GM12864 (cell line): ENCODE measurements at regions not wholly inside any gene's neighbourhood (a gene's known extent, or its start where the extent isn't known, plus 50 kb on each side); places are given as distances from the start of the nearest gene placed in this dataset.
"Not testable (repeated sequence)": the region's sequence is repeated elsewhere in the genome, so short reads cannot be mapped to it uniquely, and the experiment has no call there.

ENCODE experiments used
- DNase-seq: peaks from one replicate; pipeline ENCODE4 v3.0.0-alpha.2; 2011; ENCODE audit warnings: low read depth
- H3K4me3 ChIP-seq: 2 replicates; pipeline ENCODE4 v1.5.1; 2011; ENCODE audit warnings: mild to moderate bottlenecking, low read depth, low read length, control low read depth
- CTCF ChIP-seq: IDR thresholded peaks from 2 replicates; pipeline ENCODE4 v1.5.1; 2011; ENCODE audit warnings: low read depth, mild to moderate bottlenecking, moderate library complexity, low read length, control low read depth, inconsistent platforms; ENCODE audit errors: missing control alignments

DNA sequence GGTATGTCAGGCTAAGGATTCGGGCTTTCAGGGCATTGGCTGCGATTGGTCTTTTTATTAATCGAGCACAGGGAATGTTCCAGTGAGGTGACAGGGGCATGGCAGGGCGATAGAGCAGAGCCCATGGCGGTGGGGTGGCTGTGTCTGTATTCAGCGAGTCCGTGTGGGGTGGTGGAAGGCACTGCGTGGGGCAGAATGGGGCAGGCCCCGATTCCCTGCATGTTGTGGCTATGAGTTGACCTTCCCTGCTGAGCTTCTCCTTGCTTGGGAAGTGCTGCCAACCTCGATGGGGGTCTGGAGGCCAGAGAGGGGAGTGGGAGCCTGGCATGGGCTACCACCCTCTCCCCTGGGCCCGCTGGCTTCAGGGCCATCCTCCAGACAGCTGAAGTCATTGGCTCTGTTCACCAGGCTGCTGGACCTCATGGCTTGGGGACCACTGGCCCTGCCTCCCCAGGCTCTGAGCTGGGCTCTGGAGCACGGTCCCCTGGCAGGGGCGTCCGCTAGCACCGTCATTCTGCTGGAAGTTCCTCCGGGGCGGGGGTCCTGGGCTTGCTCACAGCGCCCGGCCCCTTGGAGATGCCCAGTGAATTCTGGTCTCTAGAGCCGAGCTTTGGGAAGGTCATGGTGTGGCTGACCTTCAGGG lies 92.1 kb downstream of the NPIPB11 start:
- TF ChIP-seq CTCF, result no peak
- no peak for DNase-seq

GRCh38 chr16:29313559-29314048 lies 92.9 kb downstream of the NPIPB11 start:
- no peak overlapping the region for H3K4me3 ChIP-seq
- DNase-seq, result no peak
- TF ChIP-seq CTCF, result no peak

More for the DNA sequence above, 92.1 kb downstream of the NPIPB11 start:
- H3K4me3 ChIP-seq, result no peak overlapping the region

DNA sequence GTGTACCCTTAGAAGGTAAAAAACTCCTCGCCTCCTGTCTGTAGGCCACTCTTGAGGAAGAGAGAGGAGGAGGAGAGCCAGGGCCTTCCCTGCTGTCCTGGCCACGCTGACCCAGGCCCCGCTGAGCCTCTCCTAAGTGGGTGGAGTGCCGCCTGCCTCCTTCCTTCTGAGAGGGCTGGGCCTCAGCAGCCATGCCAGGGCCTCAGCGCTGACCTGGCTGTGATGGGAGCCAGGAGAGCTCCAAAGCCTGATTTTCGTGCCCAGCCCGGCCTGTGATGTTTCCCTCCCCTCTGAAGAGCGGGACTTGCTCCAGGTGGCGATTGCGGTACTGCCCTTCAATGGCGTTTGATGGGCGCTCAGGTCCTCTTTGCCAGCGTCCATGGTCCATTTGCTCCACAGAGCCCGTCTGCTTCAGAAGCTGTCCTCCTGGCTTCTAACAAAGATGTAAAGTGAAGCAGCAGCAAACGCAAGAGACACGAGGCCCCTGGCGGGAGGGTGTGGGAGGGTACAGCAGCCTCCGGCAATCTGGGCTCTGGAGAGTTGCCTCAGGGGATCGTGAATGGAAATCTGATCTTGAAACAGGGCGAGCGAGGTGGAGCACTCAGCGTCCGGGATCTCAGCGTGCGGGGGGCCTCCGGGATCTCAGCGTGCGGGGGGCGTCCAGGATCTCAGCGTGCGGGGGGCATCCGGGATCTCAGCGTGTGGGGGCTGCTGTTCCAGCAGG lies 93.5 kb downstream of the NPIPB11 start:
- H3K4me3 ChIP-seq, result no peak overlapping the region
- DNase-seq, result no peak

GRCh38 chr16:29312345-29312675 lies 94.2 kb downstream of the NPIPB11 start:
- H3K4me3 ChIP-seq, DNase-seq: not testable (repeated sequence)

More for the DNA sequence above, 93.5 kb downstream of the NPIPB11 start:
- no peak for TF ChIP-seq CTCF

DNA sequence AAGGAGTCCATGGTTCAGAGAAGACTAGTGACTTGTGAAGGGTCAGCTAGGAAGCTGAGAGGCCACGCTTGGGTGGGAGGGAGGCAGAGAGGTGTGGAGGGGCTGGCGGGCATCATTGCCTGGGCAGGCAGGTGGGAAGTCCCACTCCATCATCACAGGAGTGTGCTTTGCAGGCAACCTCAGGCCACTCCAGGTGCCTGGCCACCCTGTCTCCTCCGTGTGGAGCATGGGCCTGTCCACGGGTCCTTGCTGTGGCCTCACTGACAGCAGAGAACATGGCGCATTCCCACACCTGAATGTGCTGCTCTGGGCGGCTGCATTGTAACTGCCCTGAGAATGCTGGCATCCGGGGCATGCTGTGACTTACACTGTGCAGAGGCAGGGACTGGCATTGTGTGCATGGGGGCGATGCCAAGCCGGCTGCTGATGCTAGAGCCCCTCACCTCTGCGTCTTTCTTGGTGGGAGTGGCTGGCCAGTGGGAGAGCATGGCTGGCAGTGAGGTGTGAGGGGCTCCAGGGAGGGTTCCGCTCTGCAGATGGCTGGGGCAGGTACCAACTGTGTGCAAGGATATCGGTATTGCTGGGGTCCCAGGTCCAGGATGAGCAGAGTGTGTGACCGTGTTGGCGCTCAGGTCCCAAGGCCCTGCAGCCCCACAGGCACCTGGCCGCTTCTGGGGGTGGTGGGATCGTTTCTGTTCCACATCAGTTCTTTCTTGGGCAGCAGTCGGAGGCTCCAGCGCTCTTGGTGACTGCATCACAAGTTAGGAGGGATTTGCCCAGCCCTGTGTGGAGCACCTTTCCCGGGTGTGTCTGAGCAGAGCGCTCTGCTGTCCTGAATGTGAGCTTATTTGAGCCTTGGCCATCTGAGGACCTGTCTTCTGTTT lies 94.8 kb downstream of the NPIPB11 start:
- no peak overlapping the region for H3K4me3 ChIP-seq
- TF ChIP-seq CTCF, result no peak
- no peak for DNase-seq

- no peak overlapping the region for H3K4me3 ChIP-seq
- no peak for TF ChIP-seq CTCF
- DNase-seq, result no peak
Measured at GRCh38 chr16:29310852-29311314, 95.6 kb downstream of the NPIPB11 start.

DNA sequence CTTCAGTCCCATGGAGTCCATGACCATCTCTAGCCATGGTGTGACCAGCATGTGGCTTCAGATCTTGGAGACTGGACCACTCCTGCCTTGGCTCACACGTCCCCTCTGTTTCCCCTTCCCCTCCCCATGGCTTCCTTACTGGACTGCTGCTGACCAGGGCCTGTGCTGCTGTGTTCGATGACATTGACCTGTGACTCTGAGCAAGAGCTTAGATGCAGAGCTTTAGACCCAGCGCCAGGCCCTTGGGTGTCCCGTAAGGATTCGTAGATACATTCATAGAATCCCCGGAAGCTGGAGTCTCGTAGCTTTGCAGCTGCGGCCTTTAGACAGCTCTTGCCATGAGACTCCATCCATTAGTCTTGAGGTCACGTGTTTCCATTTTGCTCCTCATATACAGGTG lies 96.3 kb downstream of the NPIPB11 start:
- not testable (repeated sequence) for DNase-seq

GRCh38 chr16:29309601-29310000 lies 96.9 kb downstream of the NPIPB11 start:
- H3K4me3 ChIP-seq, DNase-seq: not testable (repeated sequence)

More for the DNA sequence above, 96.3 kb downstream of the NPIPB11 start:
- not testable (repeated sequence) for H3K4me3 ChIP-seq
